ENCODE measurements at regions not wholly inside any gene's neighbourhood (a gene's known extent, or its start where the extent isn't known, plus 50 kb on each side); places are given as distances from the start of the nearest gene placed in this dataset.
"Not testable (repeated sequence)": the region's sequence is repeated elsewhere in the genome, so short reads cannot be mapped to it uniquely, and the experiment has no call there.

DNA sequence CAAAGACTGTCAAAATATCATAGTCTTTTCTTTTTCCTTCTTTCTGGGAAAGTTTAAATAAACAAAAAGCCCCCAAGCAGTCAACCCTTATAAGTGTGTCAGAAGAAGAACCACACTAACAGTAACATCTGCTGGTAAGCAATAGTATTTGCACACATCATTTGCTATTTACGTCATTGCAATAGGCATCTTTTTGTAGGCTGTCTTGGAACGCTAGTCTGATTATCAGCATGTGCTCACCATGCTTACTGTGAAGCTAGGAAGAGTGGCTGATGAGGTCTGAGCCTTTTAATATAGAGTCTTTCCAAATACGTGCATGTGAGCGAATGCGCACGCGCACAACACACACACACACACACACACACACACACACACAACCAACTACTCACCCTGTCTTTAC is 599.0 kb upstream of the TPK1 start:
- no peak for DNase-seq

DNA sequence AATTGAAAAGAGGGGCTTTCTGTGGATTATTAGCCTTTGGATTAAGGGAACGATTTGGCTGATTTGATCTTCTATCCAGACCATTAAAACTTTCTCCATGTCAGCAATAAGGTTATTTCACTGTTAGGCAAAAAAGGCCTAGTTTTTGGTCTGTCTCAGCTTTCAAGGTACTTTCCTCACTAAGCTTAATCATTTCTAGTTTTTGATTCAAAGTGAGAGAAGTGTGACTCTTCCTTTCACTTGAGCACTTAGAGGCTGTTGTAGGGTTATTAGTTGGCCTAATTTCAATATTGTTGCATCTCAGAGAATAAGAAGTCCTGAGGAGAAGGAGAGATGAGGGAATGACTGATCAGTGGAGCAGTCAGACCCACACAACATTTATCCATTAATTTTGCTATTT is 596.0 kb upstream of the TPK1 start:
- DNase-seq, result no peak

DNA sequence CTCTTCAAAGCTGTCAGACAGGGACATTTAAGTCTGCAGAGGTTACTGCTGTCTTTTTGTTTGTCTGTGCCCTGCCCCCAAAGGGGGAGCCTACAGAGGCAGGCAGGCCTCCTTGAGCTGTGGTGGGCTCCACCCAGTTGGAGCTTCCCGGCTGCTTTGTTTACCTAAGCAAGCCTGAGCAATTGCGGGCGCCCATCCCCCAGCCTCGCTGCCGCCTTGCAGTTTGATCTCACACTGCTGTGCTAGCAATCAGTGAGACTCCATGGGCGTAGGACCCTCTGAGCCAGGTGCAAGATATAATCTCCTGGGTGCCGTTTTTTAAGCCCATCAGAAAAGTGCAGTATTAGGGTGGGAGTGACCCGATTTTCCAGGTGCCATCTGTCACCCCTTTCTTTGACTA is 582.6 kb upstream of the TPK1 start:
- DNase-seq, result peak in 1 of 2 experiments; percentile 22

DNA sequence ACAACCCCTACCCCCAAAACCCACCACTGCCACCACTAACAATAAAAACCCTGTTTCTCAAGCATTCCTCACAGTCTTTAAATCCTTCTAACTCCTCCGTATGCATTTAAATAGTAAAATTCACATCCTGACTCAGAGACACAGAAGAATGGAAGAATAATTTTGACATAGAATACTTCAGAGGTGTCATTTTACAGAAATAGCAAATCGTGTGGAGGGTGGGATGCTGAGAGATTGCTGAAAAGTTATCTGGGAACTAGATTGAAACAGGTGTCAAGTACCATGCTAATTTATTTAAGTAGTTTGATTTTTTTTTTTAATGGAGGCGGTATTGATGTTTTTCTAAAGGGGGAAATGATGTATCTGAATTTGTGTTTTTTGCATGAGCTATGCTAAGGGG is 575.2 kb upstream of the TPK1 start:
- no peak for DNase-seq

DNA sequence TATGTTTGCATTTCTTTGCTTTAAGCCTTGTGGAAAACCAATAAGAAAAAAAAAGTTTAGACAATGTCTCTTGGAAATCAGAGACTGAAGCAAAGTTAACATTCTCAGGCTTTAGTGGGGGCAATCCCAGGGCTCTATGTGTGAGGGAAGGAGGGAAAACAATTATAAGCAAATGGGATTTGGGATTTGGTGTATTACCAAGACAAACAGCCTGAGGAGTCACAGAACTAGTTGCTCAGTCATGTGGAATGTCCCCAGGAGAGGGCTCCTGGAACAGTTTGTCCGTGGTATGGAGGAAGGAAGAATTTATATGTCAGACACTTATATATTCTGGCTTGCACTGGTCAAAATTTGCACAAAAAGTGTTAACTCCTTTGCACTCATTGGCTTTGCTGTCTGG is 562.9 kb upstream of the TPK1 start:
- no peak for DNase-seq

DNA sequence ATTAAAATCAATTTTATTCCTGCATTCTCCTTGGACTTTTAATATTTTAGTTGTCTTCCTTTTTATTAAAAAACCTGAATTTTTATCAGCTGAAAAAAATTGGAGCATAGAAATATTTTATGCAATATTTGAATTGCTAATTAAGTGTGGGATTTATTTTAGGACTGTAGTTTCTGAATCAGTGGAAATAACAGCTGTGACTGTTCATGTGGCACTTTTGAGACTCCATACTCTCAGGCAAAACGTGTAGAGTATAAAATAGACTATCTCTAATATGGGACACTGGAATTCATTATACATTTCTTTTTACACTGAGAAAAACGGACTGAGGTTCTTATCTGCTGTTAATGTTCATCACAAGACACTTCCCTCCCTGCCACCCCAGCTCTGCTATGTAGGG is 558.3 kb upstream of the TPK1 start:
- DNase-seq, result no peak

DNA sequence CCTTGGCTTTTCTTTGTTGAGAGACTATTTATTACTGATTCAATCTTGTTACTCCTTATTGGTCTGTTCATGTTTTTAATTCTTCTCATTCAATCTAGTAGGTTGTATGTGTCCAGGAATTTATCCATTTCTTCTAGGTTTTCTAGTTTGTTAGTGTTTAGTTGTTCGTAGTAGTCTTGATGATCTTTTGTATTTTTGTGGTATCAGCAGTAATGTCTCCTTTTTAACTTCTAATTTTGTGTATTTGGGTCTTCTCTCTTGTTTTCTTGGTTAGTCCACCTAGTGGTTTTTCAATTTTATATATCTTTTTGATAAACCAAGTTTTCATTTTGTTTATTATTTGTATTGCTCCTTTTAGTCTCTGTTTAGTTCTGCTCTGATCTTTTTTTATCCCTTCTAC is 546.9 kb upstream of the TPK1 start:
- DNase-seq, result no peak

DNA sequence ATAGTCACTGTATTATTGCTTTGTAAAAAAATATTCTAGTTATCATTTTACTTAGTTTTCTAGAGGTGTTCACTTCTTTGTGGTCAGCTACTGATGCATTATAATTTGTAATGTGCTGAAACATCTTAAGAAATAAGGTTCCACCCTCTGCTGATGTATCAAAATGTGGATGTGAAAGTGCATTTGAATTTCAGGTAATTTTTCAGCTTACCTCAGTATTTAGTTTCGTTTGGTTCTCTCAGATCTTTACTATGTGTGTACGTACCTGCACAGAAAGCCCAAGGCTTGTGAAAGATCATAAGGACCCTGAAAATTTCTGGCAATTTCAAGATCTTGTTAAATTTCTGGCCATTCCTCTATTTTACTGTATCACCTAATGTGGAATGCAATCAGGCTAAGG is 542.3 kb upstream of the TPK1 start:
- DNase-seq, result no peak

DNA sequence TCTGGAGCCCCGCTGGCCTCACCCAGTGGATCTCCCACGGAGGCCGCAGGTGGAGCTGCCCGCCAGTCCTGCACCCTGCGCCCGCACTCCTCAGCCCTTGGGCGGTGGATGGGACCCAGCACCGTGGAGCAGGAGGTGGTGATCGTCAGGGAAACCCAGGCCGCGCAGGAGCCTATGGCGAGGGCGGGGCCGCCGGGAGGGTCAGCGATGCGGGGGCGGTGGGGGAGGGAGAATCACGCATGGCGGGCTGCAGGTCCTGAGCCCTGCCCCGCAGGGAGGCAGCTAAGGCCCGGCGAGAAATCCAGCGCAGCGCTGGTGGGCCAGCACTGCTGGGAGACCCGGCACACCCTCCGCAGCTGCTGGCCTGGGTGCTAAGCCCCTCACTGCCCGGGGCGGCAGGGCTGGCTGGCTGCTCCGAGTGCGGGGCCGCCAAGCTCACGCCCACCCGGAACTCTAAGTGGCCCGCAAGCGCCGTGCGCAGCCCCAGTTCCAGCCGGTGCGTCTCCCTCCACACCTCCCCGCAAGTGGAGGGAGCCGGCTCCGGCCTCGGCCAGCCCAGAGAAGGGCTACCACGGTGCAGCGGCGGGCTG is 524.8 kb upstream of the TPK1 start:
- DNase-seq, result no peak

DNA sequence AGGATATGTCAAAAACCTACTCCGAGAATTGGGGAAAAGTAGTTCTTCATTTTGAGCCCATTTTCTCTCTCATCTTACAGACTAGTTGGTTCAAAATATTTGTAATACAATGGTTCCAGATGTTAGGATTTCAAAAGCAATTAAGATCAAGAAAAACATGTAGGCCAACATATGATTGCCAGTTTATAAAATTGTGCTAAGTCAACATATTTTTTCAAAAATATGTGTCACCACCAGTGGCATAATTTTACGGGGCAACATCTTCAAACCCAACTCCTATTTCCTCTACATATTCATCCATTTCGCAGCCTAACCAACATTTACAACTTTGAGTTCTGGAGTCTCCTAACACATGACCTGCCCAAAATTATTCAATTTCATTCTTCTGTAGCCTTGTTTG is 514.5 kb upstream of the TPK1 start:
- DNase-seq, result no peak

DNA sequence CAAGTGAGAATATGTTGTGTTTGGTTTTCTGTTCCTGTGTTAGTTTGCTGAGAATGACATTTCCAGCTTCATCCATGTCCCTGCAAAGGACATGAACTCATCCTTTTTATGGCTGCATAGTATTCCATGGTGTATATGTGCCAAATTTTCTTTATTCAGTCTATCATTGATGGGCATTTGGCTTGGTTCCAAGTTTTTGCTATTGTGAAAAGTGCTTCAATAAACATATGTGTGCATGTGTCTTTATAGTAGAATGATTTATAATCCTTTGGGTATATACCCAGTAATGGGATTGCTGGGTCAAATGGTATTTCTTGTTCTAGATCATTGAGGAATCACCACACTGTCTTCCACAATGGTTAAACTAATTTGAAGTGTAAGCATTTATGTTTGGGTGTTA is 513.6 kb upstream of the TPK1 start:
- not testable (repeated sequence) for DNase-seq

DNA sequence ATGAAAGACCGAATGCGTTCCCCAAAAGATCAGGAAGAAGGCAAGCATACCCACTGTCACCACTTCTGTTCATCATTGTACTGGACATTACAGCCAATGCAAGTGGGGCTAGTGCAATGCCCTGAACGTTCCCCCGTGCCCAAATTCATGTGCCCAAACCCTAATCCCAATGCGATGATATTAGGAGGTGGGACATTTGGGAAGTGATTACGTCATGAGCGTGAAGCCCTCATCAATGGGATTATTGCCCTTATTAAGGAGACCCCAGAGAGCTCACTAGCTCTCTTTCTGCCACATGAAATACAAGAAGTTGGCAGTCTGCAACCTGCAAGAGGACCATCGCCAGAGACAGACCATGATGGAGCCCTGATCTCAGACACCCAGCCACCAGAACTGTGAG is 511.4 kb upstream of the TPK1 start:
- no peak for DNase-seq

DNA sequence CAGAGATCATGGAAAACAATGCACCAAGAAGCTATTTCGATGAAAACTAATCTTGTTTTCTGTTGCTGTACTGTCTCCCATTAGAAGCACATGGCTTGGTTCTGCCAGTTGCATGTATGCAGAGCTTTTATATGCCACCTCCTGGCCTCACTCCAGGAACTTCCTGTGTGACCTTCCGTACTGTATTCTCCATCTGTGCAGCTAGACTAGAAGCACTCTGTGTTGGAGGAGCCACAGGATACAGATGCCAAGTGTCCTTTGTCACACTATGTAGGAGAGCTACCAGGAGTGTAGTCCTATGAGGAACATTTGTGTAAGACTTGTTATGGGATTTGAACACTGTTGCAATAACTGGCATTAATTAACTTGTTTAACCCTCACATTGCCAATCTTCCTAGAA is 503.5 kb upstream of the TPK1 start:
- DNase-seq, result no peak

DNA sequence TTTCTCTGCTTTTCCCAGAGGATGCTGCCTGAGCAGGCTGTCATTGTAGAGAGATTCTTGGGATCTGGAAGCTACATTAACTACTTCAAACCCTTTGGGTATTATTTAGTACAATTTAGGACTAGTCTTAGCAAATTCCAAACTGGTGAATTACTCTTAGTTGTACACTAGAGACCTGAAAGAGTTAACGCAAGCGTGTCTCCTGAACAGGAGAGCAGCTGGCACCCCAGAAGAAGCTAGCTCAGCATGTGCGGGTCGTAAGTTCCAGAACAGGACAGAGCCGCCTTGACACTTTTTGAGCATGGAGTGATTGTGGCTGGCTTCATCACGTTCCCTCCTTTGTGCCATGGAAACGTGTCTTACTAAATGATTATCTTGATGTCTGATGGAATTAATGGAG is 495.7 kb upstream of the TPK1 start:
- no peak for DNase-seq

DNA sequence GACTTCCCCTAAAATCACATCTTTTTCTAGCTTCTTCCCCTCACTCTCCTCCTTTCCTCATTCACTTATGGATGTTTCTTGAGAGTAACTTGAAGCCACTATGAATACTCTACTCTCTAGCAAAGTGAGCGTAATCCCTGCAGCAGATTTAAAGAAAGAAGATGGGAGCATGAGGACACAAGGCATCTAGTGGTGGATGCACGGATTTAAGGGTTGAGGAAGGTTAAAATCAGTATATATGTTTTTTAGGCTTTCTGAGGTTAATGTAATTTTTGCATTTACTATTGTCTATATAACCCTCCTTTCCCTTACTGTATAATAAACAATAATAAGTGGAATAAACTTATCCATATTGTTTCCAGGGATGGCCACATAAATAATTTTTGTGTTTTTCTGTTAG is 495.2 kb upstream of the TPK1 start:
- DNase-seq, result no peak

DNA sequence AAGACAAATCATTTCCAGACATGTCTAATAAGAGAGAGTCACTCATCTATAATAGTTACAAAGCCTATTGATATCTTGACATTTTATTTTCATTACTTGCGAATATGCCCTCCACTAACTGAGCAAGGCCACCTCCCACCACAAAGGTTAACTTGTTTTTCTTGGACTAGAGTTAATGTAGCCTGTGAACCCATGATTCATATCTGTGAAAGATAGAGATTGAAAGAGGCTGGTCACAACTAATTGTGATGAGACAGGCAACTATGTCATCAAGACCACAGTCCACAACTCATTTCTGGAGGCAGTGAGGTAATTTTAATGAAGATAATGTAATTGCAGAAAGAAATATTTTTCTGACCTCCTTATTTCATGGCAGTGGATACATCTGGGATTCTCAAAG is 491.8 kb upstream of the TPK1 start:
- DNase-seq, result no peak

DNA sequence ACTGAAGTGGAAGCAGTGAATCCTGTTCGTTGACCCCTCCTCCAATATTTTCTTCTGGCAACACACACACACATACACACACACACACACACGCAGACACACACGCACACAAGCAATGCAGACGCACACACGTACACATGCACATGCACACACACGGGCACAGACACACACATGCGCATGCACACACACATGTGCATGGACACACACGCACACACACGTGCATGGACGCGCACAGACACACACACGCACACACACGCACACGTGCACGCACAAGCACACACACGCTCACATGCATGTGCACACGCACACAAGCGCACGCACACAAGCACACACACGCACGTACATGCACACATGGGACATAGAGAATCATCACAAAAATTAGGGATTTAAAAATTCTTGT is 488.2 kb upstream of the TPK1 start:
- DNase-seq, result no peak

DNA sequence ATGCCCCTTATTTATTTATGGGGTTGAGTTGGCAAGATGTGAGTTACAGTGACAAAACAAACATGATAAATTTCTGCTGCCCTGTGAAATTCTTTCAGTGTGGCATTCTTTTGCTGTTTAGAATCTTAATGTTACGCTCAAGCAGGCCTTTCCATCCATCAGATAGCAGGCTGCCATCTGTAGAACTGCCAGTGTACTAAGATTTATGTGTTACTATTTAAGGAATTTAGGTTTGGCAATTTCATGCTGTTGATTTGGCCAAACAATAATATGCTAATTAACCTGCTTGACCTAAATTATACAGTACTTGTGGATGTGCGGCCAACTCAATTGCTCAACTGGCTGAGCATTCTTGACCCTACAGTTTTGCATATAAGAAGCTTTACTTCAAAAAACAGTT is 477.7 kb upstream of the TPK1 start:
- DNase-seq, result no peak

DNA sequence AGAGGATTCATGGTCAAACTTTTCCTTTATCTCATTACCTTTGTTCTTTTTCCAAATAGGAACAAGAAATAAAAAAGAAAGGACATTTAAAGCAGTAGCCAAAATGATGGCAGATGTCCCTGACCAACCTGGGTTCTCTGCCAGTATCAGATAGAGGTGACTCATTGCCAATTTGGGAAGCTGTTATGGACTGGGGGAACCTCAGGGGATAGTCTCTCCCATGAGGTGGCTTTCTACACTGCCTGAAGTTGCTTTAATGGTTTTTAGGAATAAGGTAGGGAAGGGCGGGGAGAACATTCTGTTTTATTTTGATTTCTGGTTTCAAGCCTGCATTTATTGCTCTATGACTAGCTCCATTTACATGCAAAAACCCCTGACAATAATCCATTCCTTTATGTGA is 457.9 kb upstream of the TPK1 start:
- no peak for DNase-seq

DNA sequence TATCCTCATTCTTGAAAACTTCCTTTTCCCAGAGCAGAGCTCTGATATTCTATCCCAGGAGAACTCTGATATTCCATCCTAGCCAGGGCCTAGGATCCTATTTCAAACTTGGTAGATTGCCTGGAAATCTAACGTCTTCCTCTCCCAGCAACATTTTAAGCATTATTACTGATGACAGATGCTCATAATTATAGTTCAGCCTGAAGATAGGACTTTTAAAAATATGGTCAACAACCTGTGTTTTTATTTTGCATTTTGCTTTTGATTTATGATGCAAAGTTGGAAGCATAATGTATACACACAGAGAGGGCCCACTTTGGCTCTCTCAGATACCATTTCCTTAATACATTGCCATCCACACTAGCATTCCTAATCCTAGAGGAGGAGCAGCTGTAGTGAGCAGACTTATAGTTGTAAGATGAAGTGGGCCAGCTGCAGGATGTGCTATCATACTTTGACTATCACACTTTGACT is 457.4 kb upstream of the TPK1 start:
- DNase-seq, result no peak

DNA sequence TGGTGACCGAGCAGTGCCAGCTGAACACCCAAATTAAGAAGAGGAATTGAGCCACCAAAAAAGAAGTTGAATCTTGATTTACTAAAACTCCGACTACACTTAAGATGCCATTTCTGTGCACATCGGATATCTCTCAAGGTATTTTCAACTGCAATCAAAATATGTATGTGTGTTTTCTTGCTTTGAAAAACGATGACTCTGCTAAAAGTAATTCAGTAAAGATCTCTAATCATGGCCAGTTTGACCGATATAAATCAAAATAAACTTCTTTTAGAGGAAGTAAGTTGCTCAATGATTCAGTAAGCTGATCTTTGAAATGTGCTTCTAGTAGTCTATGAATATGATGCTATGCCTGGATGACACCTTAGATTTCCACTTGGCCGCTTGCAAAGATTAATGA is 453.5 kb upstream of the TPK1 start:
- DNase-seq, result no peak

DNA sequence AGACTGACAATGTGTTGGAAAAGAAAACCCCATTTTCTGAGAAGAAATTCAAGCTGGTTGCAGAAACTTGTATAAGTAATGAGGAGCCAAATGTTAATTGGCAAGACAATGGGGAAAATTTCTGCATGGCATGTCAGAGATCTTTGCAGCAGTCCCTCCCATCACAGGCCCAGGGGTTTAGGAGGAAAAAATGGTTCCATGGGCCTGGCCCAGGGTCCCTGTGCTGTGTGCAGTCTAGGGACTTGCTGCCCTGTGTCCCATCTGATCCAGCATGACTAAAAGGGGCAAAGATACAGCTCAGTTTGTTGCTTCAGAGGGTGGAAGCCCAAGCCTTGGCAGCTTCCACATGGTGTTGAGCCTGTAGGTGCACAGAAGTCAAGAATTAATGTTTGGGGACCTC is 440.3 kb upstream of the TPK1 start:
- DNase-seq, result no peak

DNA sequence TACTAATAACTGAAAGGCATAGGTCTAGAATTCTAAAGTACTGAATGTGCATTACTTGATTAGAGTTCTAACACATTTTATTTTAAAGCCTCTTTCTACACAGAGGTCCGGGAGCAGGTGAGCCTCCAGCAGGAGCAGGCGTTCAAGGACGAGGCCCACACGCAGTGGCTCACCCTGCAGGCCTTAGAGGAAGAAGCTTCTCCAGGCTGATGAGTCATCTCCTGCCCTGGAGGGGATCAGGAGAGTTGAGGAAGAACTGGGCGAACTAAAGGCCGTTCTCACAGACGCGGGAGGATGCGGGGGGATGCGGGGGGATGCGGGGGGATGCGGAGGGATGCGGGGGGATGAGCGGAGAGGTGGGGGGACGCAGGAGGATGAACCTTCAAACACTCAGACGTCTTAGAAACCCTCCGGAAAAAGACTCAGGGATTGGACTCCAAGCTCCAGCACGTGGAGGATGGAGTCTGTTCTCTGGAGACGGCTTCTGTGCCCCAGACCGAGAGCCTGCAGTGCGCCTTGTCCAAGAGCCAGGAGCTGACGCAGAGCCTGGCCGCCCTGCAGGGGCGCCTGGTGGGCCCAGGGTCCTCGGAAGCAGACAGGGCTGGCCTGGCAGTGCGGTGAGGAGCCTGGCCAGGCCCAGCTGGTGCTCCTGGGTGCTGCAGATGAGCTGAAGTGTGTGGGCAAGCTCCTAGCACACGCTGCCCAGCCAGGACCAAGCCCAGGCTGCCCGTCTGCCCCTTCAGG is 433.7 kb upstream of the TPK1 start:
- no peak for DNase-seq

DNA sequence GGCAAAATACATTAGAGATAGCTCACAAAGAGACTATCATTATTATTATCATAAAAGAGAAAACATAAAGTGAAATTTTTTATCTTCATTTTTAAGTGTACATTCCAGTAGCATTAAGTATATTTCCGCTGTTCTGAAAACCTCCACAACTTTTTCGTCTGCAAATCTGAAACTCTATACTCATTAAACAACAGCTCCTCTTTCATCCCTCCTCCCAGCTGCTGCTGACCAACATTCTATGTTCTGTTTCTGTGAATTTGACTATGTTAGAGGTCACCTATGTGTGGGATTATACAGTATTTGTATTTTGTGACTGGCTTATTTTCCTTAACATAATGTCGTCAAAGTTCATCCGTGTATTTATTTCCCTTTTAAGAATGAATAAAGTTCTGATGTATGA is 429.3 kb upstream of the TPK1 start:
- DNase-seq, result no peak

DNA sequence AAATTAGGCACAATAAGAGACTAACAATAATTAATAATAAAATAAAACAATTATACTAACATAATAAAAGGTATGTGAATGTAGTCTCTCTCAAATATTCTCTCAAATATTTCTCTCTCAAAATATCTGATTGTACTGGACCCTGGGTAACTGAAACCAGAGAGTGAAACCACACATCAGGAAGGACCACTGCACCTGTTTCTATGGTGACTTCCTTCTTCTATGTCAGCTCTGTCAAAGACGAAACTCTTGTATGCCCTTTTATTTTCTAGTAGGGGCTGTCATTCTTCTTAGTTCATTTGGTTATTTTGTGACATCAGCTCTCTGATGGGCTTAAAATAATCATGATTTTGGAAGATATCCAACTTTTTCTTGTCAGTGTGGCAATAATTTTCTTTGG is 428.0 kb upstream of the TPK1 start:
- no peak for DNase-seq

Measured in NCI-H526 (cell line).